Esophagus (tissue), 2 donors: ENCODE measurements at regions not wholly inside any gene's neighbourhood (a gene's known extent, or its start where the extent isn't known, plus 50 kb on each side); places are given as distances from the start of the nearest gene placed in this dataset.

Source experiments
- H3K27ac ChIP-seq, 2 donors: one replicate each; pipeline ENCODE4 v1.5.1; 2013; ENCODE audit warnings: low read depth in 2 of 2, mild to moderate bottlenecking in 2 of 2, inconsistent platforms in 1 of 2, low read length in 1 of 2, moderate library complexity in 1 of 2
- H3K27me3 ChIP-seq, 2 donors: one replicate each; pipeline ENCODE4 v1.6.1; 2013; ENCODE audit warnings: low read length in 2 of 2, control low read depth in 1 of 2, mild to moderate bottlenecking in 1 of 2; ENCODE audit not compliant: insufficient read depth in 2 of 2, control insufficient read depth in 1 of 2
- H3K36me3 ChIP-seq, 2 donors: one replicate each; pipeline ENCODE4 v1.6.1; 2013; ENCODE audit warnings: low read length in 1 of 2; ENCODE audit not compliant: control insufficient read depth in 2 of 2, insufficient read depth in 2 of 2
- H3K4me1 ChIP-seq, 2 donors: one replicate each; pipeline ENCODE4 v1.6.1; 2013; ENCODE audit warnings: low read length in 1 of 2; ENCODE audit not compliant: control insufficient read depth in 2 of 2, insufficient read depth in 2 of 2
- H3K4me3 ChIP-seq, 2 donors: one replicate each; pipeline ENCODE4 v1.5.1; 2013; ENCODE audit warnings: low read length in 2 of 2, mild to moderate bottlenecking in 2 of 2, low read depth in 1 of 2, moderate library complexity in 1 of 2
- H3K9me3 ChIP-seq, 2 donors: one replicate each; pipeline ENCODE4 v1.6.1; 2013; ENCODE audit warnings: mild to moderate bottlenecking in 2 of 2, low read depth in 1 of 2, low read length in 1 of 2, moderate library complexity in 1 of 2; ENCODE audit not compliant: control insufficient read depth in 2 of 2, insufficient read depth in 1 of 2
- WGBS, 2 donors: extraction: QIAGEN DNeasy Blood & Tissue Kit; methylation state at CpG; one replicate each; pipeline ENCODE4 v1.1.7; 2013; 5-methylcytosine and 5-hydroxymethylcytosine counted together
- donor health status: healthy with polysubstance abuse.
- donor health status: Bipolar disorder and iron deficiency.

GRCh38 chr1:195960580-195960979 lies 647.7 kb downstream of the KCNT2 start:
- no peaks in the 10 kb centered on the region for H3K4me1 ChIP-seq
- H3K27ac ChIP-seq: no peak overlapping the region
- H3K36me3 ChIP-seq: no peaks in the 10 kb centered on the region
- no peak overlapping the region for H3K4me3 ChIP-seq
- H3K27me3 ChIP-seq: no peaks in the 10 kb centered on the region
- 63 to 67% methylated on average over 2 of the region's 2 CpGs for WGBS, 2 donors
- H3K9me3 ChIP-seq: no peaks in the 10 kb centered on the region

GRCh38 chr1:195958131-195958530 lies 650.1 kb downstream of the KCNT2 start:
- H3K9me3 ChIP-seq: no peaks in the 10 kb centered on the region
- H3K27me3 ChIP-seq: no peaks in the 10 kb centered on the region
- H3K4me1 ChIP-seq: no peaks in the 10 kb centered on the region
- H3K36me3 ChIP-seq: no peaks in the 10 kb centered on the region
- no peak overlapping the region for H3K27ac ChIP-seq
- no peak overlapping the region for H3K4me3 ChIP-seq
- 45 to 66% methylated on average over 4 of the region's 4 CpGs for WGBS, 2 donors

- no peak overlapping the region for H3K27ac ChIP-seq
- no peaks in the 10 kb centered on the region for H3K9me3 ChIP-seq
- H3K36me3 ChIP-seq: no peaks in the 10 kb centered on the region
- no peaks in the 10 kb centered on the region for H3K27me3 ChIP-seq
- WGBS, 2 donors: 68 to 75% methylated on average over 3 of the region's 3 CpGs
- H3K4me1 ChIP-seq: no peaks in the 10 kb centered on the region
- H3K4me3 ChIP-seq: no peak overlapping the region
Measured at GRCh38 chr1:195956845-195957244, 651.4 kb downstream of the KCNT2 start.

GRCh38 chr1:195954848-195955247 lies 653.4 kb downstream of the KCNT2 start:
- Histone ChIP-seq H3K36me3 (no peaks in the 10 kb centered on the region), H3K4me3 (no peak overlapping the region), H3K27me3 (no peaks in the 10 kb centered on the region), H3K27ac (no peak overlapping the region), H3K9me3 (no peaks in the 10 kb centered on the region), H3K4me1 (no peaks in the 10 kb centered on the region)
- 64 to 75% methylated on average over 6 of the region's 6 CpGs for WGBS, 2 donors

GRCh38 chr1:195951313-195951712 lies 656.9 kb downstream of the KCNT2 start:
- Histone ChIP-seq H3K4me1 (no peaks in the 10 kb centered on the region), H3K36me3 (no peaks in the 10 kb centered on the region), H3K27me3 (no peaks in the 10 kb centered on the region), H3K9me3 (peaks cover 0 to 3% of the 10 kb centered on the region in 2 donors), H3K27ac (no peak overlapping the region), H3K4me3 (no peak overlapping the region)
- 58 to 67% methylated on average over 2 of the region's 2 CpGs for whole genome bisulfite sequencing, 2 donors

- Histone ChIP-seq H3K4me1 (no peaks in the 10 kb centered on the region), H3K27ac (no peak overlapping the region), H3K27me3 (no peaks in the 10 kb centered on the region), H3K4me3 (no peak overlapping the region), H3K36me3 (no peaks in the 10 kb centered on the region), H3K9me3 (peaks cover 0 to 3% of the 10 kb centered on the region in 2 donors)
- WGBS, 2 donors: 91 to 93% methylated on average over 21 to 22 of the region's 22 CpGs
Measured at GRCh38 chr1:195948123-195948895, 659.9 kb downstream of the KCNT2 start.

GRCh38 chr1:195946500-195946899 lies 661.7 kb downstream of the KCNT2 start:
- Histone ChIP-seq H3K27ac (no peak overlapping the region), H3K4me3 (no peak overlapping the region), H3K4me1 (no peaks in the 10 kb centered on the region), H3K27me3 (no peaks in the 10 kb centered on the region), H3K9me3 (peaks cover 0 to 3% of the 10 kb centered on the region in 2 donors), H3K36me3 (no peaks in the 10 kb centered on the region)
- WGBS, 2 donors: 74 to 79% methylated on average over 4 of the region's 4 CpGs

- Histone ChIP-seq H3K27ac (no peak overlapping the region), H3K4me1 (no peaks in the 10 kb centered on the region), H3K4me3 (no peak overlapping the region), H3K36me3 (no peaks in the 10 kb centered on the region), H3K27me3 (no peaks in the 10 kb centered on the region), H3K9me3 (no peaks in the 10 kb centered on the region)
- 66% methylated on average over 1 of the region's 1 CpG for WGBS, 2 donors
Measured at GRCh38 chr1:195941795-195942194, 666.4 kb downstream of the KCNT2 start.

- peaks cover 0 to under 1% of the 10 kb centered on the region in 2 donors for H3K4me1 ChIP-seq
- WGBS, 2 donors: 79 to 81% methylated on average over 1 of the region's 1 CpG
- H3K27ac ChIP-seq: no peak overlapping the region
- no peaks in the 10 kb centered on the region for H3K9me3 ChIP-seq
- H3K4me3 ChIP-seq: no peak overlapping the region
- H3K27me3 ChIP-seq: no peaks in the 10 kb centered on the region
- H3K36me3 ChIP-seq: no peaks in the 10 kb centered on the region
Measured at GRCh38 chr1:195941314-195941713, 666.9 kb downstream of the KCNT2 start.

GRCh38 chr1:195939844-195940243 lies 668.4 kb downstream of the KCNT2 start:
- no peaks in the 10 kb centered on the region for H3K9me3 ChIP-seq
- H3K4me1 ChIP-seq: peaks cover 0 to 2% of the 10 kb centered on the region in 2 donors
- H3K27me3 ChIP-seq: no peaks in the 10 kb centered on the region
- 59 to 68% methylated on average over 3 of the region's 3 CpGs for WGBS, 2 donors
- H3K4me3 ChIP-seq: no peak overlapping the region
- no peak overlapping the region for H3K27ac ChIP-seq
- no peaks in the 10 kb centered on the region for H3K36me3 ChIP-seq
